HEK293 (cell line): ENCODE measurements at regions not wholly inside any gene's neighbourhood (a gene's known extent, or its start where the extent isn't known, plus 50 kb on each side); places are given as distances from the start of the nearest gene placed in this dataset.

Source experiments
- CTCF ChIA-PET: fragments of 350-600 bp; formaldehyde crosslinking; extraction: SDS; loops from one replicate; lab custom pipeline; 2021; ENCODE audit warnings: antibody characterized with exemption; lab: Yijun Ruan, JAX
- POLR2A ChIA-PET: fragments of 300-600 bp; formaldehyde crosslinking; extraction: SDS; loops from one replicate; lab custom pipeline; 2020; ENCODE audit warnings: antibody characterized with exemption, inconsistent platforms; lab: Yijun Ruan, JAX
- H3K27ac ChIP-seq: fragments of 200-500 bp; sonication (Bioruptor generic); 2 replicates; pipeline ENCODE4 v1.5.1; 2014; ENCODE audit warnings: low read depth, low read length, control low read depth, inconsistent platforms; ENCODE audit errors: extremely low read depth
- H3K36me3 ChIP-seq, 2 experiments: fragments of 200-500 bp in 1 of 2; sonication (Bioruptor generic) in 1 of 2; 1 replicate in 1 of 2; 2 replicates in 1 of 2; pipeline ENCODE4 v1.5.1; 2014 to 2017; ENCODE audit warnings: inconsistent platforms in 2 of 2, low read length in 2 of 2; ENCODE audit not compliant: control insufficient read depth in 2 of 2, insufficient read depth in 1 of 2
- H3K4me1 ChIP-seq: fragments of 200-500 bp; sonication (Bioruptor generic); 2 replicates; pipeline ENCODE4 v1.5.1; 2014; ENCODE audit warnings: mild to moderate bottlenecking, low read length, inconsistent platforms; ENCODE audit not compliant: control insufficient read depth, insufficient read depth
- H3K4me3 ChIP-seq: 2 replicates; pipeline ENCODE4 v1.5.1; 2011; ENCODE audit warnings: low read depth, mild to moderate bottlenecking, control low read depth, low read length, moderate library complexity
- H3K9me3 ChIP-seq: fragments of 200-500 bp; sonication (Bioruptor generic); 2 replicates; pipeline ENCODE4 v1.5.1; 2014; ENCODE audit warnings: low read depth, low read length, inconsistent platforms; ENCODE audit not compliant: control insufficient read depth, insufficient read depth
- GFI1B ChIP-seq: fragments of 450-650 bp; formaldehyde crosslinking; IDR thresholded peaks from 2 replicates; pipeline ENCODE4 v1.5.1; 2016; ENCODE audit warnings: missing biosample characterization, missing genetic modification characterization
- KLF16 ChIP-seq: fragments of 450-650 bp; formaldehyde crosslinking; IDR thresholded peaks from 2 replicates; pipeline ENCODE4 v1.5.1; 2017; ENCODE audit warnings: missing biosample characterization, missing genetic modification characterization
- OVOL3 ChIP-seq: fragments of 450-650 bp; formaldehyde crosslinking; IDR thresholded peaks from 2 replicates; pipeline ENCODE4 v1.5.1; 2016; ENCODE audit warnings: missing biosample characterization, missing genetic modification characterization
- REPIN1 ChIP-seq: fragments of 450-650 bp; formaldehyde crosslinking; IDR thresholded peaks from 2 replicates; pipeline ENCODE4 v1.5.1; 2017; ENCODE audit warnings: missing biosample characterization, missing genetic modification characterization, low read depth
- SP7 ChIP-seq: fragments of 450-650 bp; formaldehyde crosslinking; IDR thresholded peaks from 2 replicates; pipeline ENCODE4 v1.5.1; 2016; ENCODE audit warnings: missing biosample characterization, missing genetic modification characterization
- YY2 ChIP-seq: fragments of 450-650 bp; formaldehyde crosslinking; IDR thresholded peaks from 2 replicates; pipeline ENCODE4 v1.5.1; 2016; ENCODE audit warnings: missing biosample characterization, missing genetic modification characterization
- ZBTB17 ChIP-seq: fragments of 450-650 bp; formaldehyde crosslinking; IDR thresholded peaks from 2 replicates; pipeline ENCODE4 v1.5.1; 2016; ENCODE audit warnings: missing biosample characterization, missing genetic modification characterization
- ZFP3 ChIP-seq: fragments of 450-650 bp; formaldehyde crosslinking; IDR thresholded peaks from 2 replicates; pipeline ENCODE4 v1.5.1; 2016; ENCODE audit warnings: low read depth, missing biosample characterization, missing genetic modification characterization
- ZFP69B ChIP-seq: fragments of 450-650 bp; formaldehyde crosslinking; IDR thresholded peaks from 2 replicates; pipeline ENCODE4 v1.5.1; 2016; ENCODE audit warnings: missing biosample characterization, missing genetic modification characterization
- ZIC2 ChIP-seq: fragments of 450-650 bp; formaldehyde crosslinking; IDR thresholded peaks from 2 replicates; pipeline ENCODE4 v1.5.1; 2016; ENCODE audit warnings: missing biosample characterization, missing genetic modification characterization
- ZNF146 ChIP-seq: fragments of 450-650 bp; formaldehyde crosslinking; IDR thresholded peaks from 2 replicates; pipeline ENCODE4 v1.5.1; 2016; ENCODE audit warnings: missing biosample characterization, missing genetic modification characterization
- ZNF266 ChIP-seq: fragments of 450-650 bp; formaldehyde crosslinking; IDR thresholded peaks from 2 replicates; pipeline ENCODE4 v1.5.1; 2016; ENCODE audit warnings: missing biosample characterization, missing genetic modification characterization, low read depth
- ZNF404 ChIP-seq: fragments of 450-650 bp; formaldehyde crosslinking; IDR thresholded peaks from 2 replicates; pipeline ENCODE4 v1.5.1; 2017; ENCODE audit warnings: missing biosample characterization, missing genetic modification characterization
- ZNF426 ChIP-seq: fragments of 450-650 bp; formaldehyde crosslinking; IDR thresholded peaks from 2 replicates; pipeline ENCODE4 v1.5.1; 2017; ENCODE audit warnings: missing biosample characterization, missing genetic modification characterization, mild to moderate bottlenecking, inconsistent platforms, moderate library complexity
- ZNF514 ChIP-seq: fragments of 450-650 bp; formaldehyde crosslinking; IDR thresholded peaks from 2 replicates; pipeline ENCODE4 v1.5.1; 2016; ENCODE audit warnings: missing biosample characterization, missing genetic modification characterization
- ZNF561 ChIP-seq: fragments of 450-650 bp; IDR thresholded peaks from 2 replicates; pipeline ENCODE4 v1.5.1; 2018; ENCODE audit warnings: missing biosample characterization, missing genetic modification characterization, borderline replicate concordance
- ZNF596 ChIP-seq: fragments of 450-650 bp; IDR thresholded peaks from 2 replicates; pipeline ENCODE4 v1.5.0; 2018; ENCODE audit warnings: missing biosample characterization, mild to moderate bottlenecking, missing genetic modification characterization, moderate library complexity
- ZNF664 ChIP-seq: fragments of 450-650 bp; formaldehyde crosslinking; IDR thresholded peaks from 2 replicates; pipeline ENCODE4 v1.5.1; 2016; ENCODE audit warnings: missing biosample characterization, missing genetic modification characterization
- TF ChIP-seq, protein P1 (sequence below): fragments of 450-650 bp; formaldehyde crosslinking; IDR thresholded peaks from 2 replicates; pipeline ENCODE4; 2016; ENCODE audit warnings: missing biosample characterization, missing genetic modification characterization
- TF ChIP-seq, protein P2 (sequence below): fragments of 450-650 bp; formaldehyde crosslinking; IDR thresholded peaks from 2 replicates; pipeline ENCODE4 v1.5.1; 2017; ENCODE audit warnings: missing biosample characterization, missing genetic modification characterization
- TF ChIP-seq, protein P3 (sequence below): fragments of 450-650 bp; formaldehyde crosslinking; IDR thresholded peaks from 2 replicates; pipeline ENCODE4 v1.5.1; 2016; ENCODE audit warnings: missing biosample characterization, missing genetic modification characterization

DNA sequence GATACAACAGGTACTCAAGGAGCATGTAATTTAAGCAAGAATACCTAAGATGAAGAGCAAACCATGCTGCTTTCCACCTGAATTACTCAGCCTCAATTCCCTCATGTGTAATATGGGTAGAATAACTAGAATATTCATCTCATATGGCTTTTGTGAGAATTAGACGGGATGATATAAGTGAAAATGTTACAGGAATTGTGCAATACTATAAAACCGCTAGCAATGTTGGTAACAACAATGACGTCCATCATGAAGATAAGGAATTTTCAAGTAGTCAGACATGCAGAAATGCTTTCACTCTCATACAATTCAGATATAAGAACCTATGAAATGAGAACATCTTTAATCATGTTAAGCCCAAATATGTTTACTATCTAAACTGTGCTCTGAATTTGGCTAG is 2106.6 kb upstream of the CELF4 start:
- no peak for TF ChIP-seq GFI1B (tag by site-specific recombination)
- no peak for TF ChIP-seq ZBTB17 (tag by site-specific recombination)
- no peak for TF ChIP-seq REPIN1 (tag by site-specific recombination)
- Histone ChIP-seq H3K27ac (no peak overlapping the region), H3K4me3 (no peak overlapping the region), H3K36me3 (no peaks in the 10 kb centered on the region), H3K9me3 (no peaks in the 10 kb centered on the region), H3K4me1 (no peaks in the 10 kb centered on the region)
- POLR2A ChIA-PET, result no interaction called here
- CTCF ChIA-PET, result no interaction called here

DNA sequence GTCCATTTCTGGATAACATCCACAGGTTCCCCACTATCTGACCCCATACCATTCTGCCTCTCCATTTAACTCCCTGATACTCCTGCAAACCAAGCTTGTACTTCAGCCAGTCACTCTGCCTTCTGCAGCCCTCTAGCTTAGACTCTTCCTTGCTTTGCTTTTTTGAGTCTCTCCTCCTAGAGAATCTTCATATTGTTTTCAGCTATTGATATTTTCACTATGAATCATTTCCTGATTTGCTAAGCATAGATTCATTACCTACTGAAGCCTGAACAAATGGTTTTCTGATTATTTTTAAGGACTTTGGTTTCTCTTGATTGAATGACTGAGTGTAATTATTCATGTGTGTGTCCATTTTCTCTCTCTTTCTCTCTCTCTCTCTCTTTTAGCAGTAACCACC is 2102.3 kb upstream of the CELF4 start:
- H3K9me3 ChIP-seq, result no peaks in the 10 kb centered on the region
- H3K36me3 ChIP-seq, result no peaks in the 10 kb centered on the region
- no peak overlapping the region for H3K27ac ChIP-seq
- H3K4me1 ChIP-seq, result no peaks in the 10 kb centered on the region
- ChIA-PET POLR2A (no interaction called here), CTCF (interaction anchor here (0.9 kb wide), 1 partner anchor 62 kb away, joined by 6 read pairs; no protein-coding TSS in a partner anchor)
- TF ChIP-seq, protein P1, sequence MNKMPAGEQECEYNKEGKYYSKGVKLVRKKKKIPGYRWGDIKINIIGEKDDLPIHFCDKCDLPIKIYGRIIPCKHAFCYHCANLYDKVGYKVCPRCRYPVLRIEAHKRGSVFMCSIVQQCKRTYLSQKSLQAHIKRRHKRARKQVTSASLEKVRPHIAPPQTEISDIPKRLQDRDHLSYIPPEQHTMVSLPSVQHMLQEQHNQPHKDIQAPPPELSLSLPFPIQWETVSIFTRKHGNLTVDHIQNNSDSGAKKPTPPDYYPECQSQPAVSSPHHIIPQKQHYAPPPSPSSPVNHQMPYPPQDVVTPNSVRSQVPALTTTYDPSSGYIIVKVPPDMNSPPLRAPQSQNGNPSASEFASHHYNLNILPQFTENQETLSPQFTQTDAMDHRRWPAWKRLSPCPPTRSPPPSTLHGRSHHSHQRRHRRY (tag by site-specific recombination), result no peak
- TF ChIP-seq SP7 (tag by site-specific recombination) (no peak), ZIC2 (tag by site-specific recombination) (no peak), ZNF514 (tag by site-specific recombination) (no peak), ZNF426 (tag by site-specific recombination) (no peak), ZFP69B (tag by site-specific recombination) (no peak), ZNF561 (tag by site-specific recombination) (no peak), ZNF266 (tag by site-specific recombination) (no peak), ZFP3 (no peak), OVOL3 (tag by site-specific recombination) (no peak), ZNF404 (no peak), YY2 (tag by site-specific recombination) (no peak), ZNF596 (tag by site-specific recombination) (no peak), KLF16 (tag by site-specific recombination) (no peak), ZNF664 (tag by site-specific recombination) (no peak), ZNF146 (tag by site-specific recombination) (no peak)
- TF ChIP-seq, protein P2, sequence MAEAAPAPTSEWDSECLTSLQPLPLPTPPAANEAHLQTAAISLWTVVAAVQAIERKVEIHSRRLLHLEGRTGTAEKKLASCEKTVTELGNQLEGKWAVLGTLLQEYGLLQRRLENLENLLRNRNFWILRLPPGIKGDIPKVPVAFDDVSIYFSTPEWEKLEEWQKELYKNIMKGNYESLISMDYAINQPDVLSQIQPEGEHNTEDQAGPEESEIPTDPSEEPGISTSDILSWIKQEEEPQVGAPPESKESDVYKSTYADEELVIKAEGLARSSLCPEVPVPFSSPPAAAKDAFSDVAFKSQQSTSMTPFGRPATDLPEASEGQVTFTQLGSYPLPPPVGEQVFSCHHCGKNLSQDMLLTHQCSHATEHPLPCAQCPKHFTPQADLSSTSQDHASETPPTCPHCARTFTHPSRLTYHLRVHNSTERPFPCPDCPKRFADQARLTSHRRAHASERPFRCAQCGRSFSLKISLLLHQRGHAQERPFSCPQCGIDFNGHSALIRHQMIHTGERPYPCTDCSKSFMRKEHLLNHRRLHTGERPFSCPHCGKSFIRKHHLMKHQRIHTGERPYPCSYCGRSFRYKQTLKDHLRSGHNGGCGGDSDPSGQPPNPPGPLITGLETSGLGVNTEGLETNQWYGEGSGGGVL (tag by site-specific recombination), result no peak
- TF ChIP-seq, protein P3, sequence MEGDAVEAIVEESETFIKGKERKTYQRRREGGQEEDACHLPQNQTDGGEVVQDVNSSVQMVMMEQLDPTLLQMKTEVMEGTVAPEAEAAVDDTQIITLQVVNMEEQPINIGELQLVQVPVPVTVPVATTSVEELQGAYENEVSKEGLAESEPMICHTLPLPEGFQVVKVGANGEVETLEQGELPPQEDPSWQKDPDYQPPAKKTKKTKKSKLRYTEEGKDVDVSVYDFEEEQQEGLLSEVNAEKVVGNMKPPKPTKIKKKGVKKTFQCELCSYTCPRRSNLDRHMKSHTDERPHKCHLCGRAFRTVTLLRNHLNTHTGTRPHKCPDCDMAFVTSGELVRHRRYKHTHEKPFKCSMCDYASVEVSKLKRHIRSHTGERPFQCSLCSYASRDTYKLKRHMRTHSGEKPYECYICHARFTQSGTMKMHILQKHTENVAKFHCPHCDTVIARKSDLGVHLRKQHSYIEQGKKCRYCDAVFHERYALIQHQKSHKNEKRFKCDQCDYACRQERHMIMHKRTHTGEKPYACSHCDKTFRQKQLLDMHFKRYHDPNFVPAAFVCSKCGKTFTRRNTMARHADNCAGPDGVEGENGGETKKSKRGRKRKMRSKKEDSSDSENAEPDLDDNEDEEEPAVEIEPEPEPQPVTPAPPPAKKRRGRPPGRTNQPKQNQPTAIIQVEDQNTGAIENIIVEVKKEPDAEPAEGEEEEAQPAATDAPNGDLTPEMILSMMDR, result no peak
- TF ChIP-seq, all 188 proteins: peak for 0
- no peak overlapping the region for H3K4me3 ChIP-seq
